Activated T-helper 1 cell treated with anti-CD3 and anti-CD28 coated beads, Interleukin-2, amount 50 U/mL, for 16 hours (primary cell): ENCODE measurements at regions not wholly inside any gene's neighbourhood (a gene's known extent, or its start where the extent isn't known, plus 50 kb on each side); places are given as distances from the start of the nearest gene placed in this dataset.

Experiments used
- DNase-seq, 2 donors: peaks; one replicate each; pipeline ENCODE4 v3.0.0-alpha.2; 2020; ENCODE audit warnings: low read depth in 1 of 2, low spot score in 1 of 2

DNA sequence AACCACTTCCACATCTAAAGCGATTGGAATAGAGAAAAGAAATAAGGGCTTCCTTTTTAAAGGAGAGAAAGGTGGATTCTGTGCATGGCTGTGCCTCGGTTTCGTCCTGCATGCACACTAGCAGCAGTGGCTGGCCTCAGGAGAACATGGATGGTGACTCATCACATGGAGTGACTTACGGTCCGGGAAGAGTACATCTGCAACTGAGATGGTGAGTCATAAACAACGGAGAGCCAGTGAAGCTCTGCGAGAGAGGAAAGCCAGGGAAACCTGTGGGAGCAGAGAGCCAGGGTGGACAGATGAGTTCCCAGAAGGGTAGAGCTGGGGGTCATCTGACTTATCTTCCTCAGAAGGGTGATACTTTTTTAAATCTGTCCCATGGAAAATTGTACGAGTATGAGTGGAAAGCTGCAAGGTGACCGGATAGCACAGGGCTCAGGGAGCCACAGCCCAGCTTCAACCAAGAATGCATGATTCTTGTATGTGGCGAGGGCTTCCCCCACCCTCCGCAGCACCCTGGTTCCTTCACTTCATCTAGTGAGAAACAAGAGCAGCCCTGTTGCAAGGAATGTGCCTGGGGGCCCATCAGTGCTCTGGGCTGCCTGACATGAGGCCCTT is 259.1 kb downstream of the KLF6 start:
- no peak for DNase-seq

DNA sequence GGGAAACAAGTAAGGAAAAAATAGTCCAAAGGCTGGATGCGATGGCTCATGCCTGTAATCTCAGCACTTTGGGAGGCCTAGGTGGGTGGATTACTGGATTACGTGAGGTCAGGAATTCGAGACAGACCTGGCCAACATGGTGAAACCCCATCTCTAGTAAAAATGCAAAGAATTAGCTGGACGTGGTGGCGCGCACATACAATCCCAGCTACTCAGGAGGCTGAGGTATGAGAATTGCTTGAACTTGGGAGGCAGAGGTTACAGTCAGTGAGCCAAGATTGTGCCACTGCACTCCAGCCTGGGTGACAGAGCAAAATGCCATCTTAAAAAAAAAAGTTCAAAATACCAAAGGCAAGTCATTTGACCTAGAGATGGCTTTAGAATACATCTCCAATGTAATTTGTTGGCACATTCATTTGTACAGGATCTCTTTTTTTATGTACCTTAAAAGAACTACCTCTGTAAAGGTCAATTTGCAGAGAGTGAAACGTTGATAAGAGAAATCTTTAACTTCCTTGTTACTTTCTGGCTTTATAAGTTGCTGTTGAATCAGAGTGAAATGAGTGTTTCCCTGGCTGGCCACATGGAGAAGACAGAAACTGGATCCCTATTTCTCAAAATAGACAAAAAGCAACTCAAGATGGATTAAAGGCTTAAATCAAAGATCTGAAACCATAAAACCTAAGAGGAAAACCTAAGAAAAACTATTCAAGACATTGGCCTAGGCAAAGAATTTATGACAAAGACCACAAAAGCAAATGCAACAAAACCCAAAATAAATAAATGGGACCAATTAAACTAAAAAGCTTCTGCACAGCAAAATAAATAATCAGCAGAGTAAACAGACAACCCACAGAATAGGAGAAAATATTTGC is 260.7 kb downstream of the KLF6 start:
- no peak for DNase-seq

- no peak for DNase-seq
These were observed 261.5 kb downstream of the KLF6 start for GRCh38 chr10:3523309-3524050.

DNA sequence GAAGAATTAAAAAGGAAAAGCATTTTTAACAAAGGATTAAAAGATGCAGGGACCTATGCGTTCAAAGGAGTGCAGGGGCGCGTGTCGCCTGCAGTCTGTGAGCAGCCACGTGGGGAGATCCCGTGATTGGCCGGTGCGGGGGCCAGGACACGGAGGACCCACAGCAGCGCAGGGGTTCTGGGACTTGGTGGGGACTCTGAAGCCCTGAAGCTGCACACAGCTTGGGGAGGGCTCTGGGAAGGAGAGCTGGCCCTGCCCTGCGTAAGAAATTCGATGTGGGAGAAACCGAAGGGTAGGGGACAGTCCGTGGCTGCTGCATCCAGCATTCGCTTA is 268.1 kb downstream of the KLF6 start:
- DNase-seq: no peak

DNA sequence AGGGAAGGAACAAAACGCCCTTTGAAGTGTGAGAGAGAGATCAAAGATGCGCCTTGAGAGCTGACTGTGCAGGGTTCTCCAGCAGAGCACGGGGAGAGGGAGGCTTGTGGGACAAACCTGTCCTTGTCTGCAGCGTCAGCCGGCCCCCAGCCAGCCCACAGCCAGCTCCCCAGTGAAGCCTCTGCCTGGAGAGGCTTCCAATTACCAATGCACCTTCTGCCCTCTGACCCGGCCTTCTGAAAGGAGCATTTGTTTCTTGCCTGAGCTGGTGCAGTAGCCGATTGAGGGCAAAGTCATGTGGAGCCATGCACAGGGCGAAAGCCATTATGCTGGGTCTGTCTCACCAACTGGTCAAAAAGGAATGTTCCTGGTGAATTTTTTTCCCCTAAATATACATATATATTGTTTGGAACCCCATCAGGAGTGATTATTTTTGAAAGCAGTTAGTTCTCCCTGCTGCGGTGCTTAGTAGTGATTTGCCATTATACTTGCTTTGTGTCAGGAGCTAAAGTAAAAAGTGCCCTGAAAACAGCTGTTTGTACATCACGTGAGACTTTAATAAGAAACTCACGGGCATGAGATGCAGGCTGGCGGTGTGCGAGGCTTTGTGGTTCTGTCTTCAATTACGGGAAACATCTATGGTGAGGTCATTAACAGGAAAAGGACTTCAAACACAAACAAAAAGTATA is 268.6 kb downstream of the KLF6 start:
- no peak for DNase-seq

GRCh38 chr10:3514691-3515090 is 270.3 kb downstream of the KLF6 start:
- no peak for DNase-seq

GRCh38 chr10:3512263-3512662 is 272.7 kb downstream of the KLF6 start:
- DNase-seq: no peak

DNA sequence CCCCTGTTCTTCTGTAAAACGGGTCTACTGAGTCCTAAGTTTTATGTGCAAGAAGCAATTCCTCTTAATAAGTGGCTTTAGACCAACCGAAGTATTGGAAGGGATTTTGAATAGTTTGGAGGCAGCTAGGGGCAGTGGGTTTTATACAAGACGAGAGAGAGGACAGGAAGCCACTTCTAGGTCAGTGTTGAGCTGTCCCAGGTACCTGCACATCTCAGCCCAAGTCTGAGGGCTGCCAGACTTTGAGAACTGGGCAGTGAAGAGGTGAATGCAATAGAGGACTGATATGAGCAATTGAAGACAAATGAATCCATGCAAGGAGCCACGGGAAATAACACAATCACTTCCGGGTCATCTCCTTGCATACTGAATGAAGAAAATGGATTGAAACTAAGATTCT is 273.5 kb downstream of the KLF6 start:
- DNase-seq: no peak

- no peak for DNase-seq
These were observed 274.3 kb downstream of the KLF6 start for GRCh38 chr10:3510741-3511140.

- DNase-seq: no peak
These were observed 275.7 kb downstream of the KLF6 start for GRCh38 chr10:3509355-3509754.

DNA sequence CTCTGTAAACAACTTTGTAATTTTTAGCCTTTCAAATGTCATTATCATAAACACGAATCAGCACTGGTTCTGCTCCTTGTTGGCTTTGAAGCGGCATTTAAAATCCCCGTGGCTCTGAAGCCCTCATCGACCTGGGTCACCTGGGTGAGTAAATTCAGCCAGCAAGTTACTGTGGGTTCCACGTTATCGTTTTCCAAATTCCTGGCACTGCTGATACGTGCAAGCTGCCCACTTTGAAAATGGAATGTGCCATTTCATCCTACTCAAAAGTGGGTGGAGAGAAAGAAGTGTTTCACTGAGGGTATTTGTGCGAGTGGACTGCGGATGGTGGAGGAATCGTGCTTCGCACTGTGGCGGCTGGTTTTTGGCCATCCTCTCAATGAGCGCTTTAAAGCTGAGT is 281.7 kb downstream of the KLF6 start:
- no peak for DNase-seq

GRCh38 chr10:3502673-3503072 is 282.3 kb downstream of the KLF6 start:
- DNase-seq: no peak

GRCh38 chr10:3500408-3500856 is 284.6 kb downstream of the KLF6 start:
- no peak for DNase-seq

DNA sequence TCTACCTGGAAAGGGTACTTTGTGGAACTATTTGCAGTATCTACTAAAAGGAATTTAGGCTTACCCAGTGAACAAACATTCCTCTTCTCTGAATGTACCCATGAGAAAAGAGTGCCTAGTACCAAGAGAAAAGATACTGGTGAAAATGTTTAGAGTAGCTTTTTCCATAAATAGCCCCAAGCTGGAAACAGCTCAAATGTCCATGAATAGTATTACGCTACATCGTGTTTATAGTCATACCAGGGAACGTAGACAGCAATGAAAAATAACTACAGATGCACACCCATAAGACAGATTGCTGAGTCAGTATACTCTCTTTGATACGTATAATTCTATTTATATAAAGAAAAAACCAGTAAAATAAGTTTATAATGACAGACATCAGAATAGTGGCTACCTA is 285.9 kb downstream of the KLF6 start:
- DNase-seq: no peak

- no peak for DNase-seq
These were observed 287.4 kb downstream of the KLF6 start for GRCh38 chr10:3497581-3497980.

DNA sequence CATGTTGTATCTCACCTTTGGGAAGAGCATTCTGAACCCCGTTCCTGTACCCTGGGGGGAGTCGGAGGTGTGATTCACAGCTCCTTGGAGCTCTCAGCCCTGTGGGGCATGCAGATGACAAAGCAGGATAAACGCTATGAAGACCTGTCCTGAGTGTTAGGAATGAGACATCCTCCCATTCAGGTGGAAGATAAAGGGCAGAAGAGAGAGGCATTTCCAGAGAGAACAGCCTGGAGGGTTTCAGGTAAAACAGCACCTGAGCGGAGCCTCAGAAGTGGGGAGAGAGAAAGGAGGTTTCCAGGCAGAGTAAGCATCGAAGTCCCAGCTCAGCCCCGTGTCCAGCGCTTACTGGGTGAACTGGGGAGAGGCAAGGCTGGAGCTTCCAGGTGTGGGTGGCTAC is 288.9 kb downstream of the KLF6 start:
- no peak for DNase-seq

GRCh38 chr10:3495281-3495680 is 289.7 kb downstream of the KLF6 start:
- DNase-seq: no peak

- DNase-seq: no peak
These were observed 290.2 kb downstream of the KLF6 start for GRCh38 chr10:3494838-3495230.

DNA sequence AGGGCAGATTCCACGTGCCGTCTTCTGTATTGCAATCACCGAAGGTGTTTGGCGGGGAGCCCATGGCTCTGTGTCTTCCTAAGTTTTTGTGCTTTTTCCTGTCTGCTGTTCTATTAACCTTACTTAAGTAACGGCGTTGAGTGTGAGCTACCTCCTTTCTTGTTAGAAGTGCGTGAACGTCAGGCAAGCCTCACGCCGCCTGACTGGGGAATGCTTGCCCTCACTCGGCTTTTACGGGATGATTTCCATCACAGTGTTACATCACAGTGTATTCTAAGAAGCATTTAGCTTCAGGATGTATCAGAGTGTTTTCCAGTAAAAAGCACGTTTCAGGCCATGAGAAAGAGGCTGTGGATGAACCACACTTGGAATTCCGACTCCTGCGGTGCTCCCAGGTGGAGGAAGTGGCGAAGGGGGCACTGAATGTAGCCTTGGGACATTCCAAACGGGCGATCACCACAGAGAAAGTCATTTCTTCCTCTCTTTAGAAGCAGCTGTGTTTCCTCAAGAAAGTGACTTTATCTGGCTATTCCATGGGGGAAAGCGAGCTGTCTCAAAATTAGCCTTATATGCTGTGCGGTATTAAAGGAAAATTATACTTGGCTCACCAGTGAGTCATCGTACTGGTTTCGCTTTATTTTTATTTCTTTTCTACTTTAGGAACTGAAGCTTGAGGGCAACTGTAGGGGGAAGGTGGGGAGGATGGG is 290.7 kb downstream of the KLF6 start:
- DNase-seq: no peak

GRCh38 chr10:3493621-3494020 is 291.4 kb downstream of the KLF6 start:
- no peak for DNase-seq

GRCh38 chr10:3491571-3491970 is 293.4 kb downstream of the KLF6 start:
- DNase-seq: no peak
